ENCODE measurements at regions not wholly inside any gene's neighbourhood (a gene's known extent, or its start where the extent isn't known, plus 50 kb on each side); places are given as distances from the start of the nearest gene placed in this dataset.

- DNase-seq (ENCODE audit: low read depth) = no peak
Observed at GRCh38 chr4:95987851-95988250, 148.0 kb downstream of the PDHA2 start.

- DNase-seq (ENCODE audit: low read depth) = peak; percentile 58
Observed at GRCh38 chr4:95998311-95998710, 158.4 kb downstream of the PDHA2 start.

- no peak for DNase-seq (ENCODE audit: low read depth)
Observed at GRCh38 chr4:96003951-96004740, 164.3 kb downstream of the PDHA2 start.

GRCh38 chr4:96009427-96010119 is 169.7 kb downstream of the PDHA2 start:
- peak; percentile 46 for DNase-seq (ENCODE audit: low read depth)

GRCh38 chr4:96012687-96013086 is 172.8 kb downstream of the PDHA2 start:
- DNase-seq (ENCODE audit: low read depth) = no peak

GRCh38 chr4:96016634-96017299 is 176.9 kb downstream of the PDHA2 start:
- DNase-seq (ENCODE audit: low read depth) = peak; percentile 70

- DNase-seq (ENCODE audit: low read depth) = no peak
Observed at GRCh38 chr4:96025011-96025410, 185.1 kb downstream of the PDHA2 start.

GRCh38 chr4:96035727-96036126 is 195.8 kb downstream of the PDHA2 start:
- DNase-seq (ENCODE audit: low read depth) = peak; percentile 13

GRCh38 chr4:96036781-96037180 is 196.9 kb downstream of the PDHA2 start:
- no peak for DNase-seq (ENCODE audit: low read depth)

GRCh38 chr4:96037705-96038104 is 197.8 kb downstream of the PDHA2 start:
- no peak for DNase-seq (ENCODE audit: low read depth)

GRCh38 chr4:96039217-96039616 is 199.3 kb downstream of the PDHA2 start:
- no peak for DNase-seq (ENCODE audit: low read depth)

GRCh38 chr4:96039803-96040436 is 200.0 kb downstream of the PDHA2 start:
- DNase-seq (ENCODE audit: low read depth) = no peak

GRCh38 chr4:96044971-96045370 is 205.1 kb downstream of the PDHA2 start:
- no peak for DNase-seq (ENCODE audit: low read depth)

GRCh38 chr4:96052827-96053226 is 212.9 kb downstream of the PDHA2 start:
- no peak for DNase-seq (ENCODE audit: low read depth)

GRCh38 chr4:96056346-96056934 is 216.5 kb downstream of the PDHA2 start:
- DNase-seq (ENCODE audit: low read depth) = no peak

GRCh38 chr4:96063639-96064038 is 223.7 kb downstream of the PDHA2 start:
- DNase-seq (ENCODE audit: low read depth) = no peak

GRCh38 chr4:96073461-96073860 is 233.6 kb downstream of the PDHA2 start:
- DNase-seq (ENCODE audit: low read depth) = peak; percentile 77

- no peak for DNase-seq (ENCODE audit: low read depth)
Observed at GRCh38 chr4:96092151-96092705, 252.3 kb downstream of the PDHA2 start.

GRCh38 chr4:96093057-96093456 is 253.2 kb downstream of the PDHA2 start:
- no peak for DNase-seq (ENCODE audit: low read depth)

GRCh38 chr4:96093563-96093962 is 253.7 kb downstream of the PDHA2 start:
- no peak for DNase-seq (ENCODE audit: low read depth)

GRCh38 chr4:96094183-96094582 is 254.3 kb downstream of the PDHA2 start:
- no peak for DNase-seq (ENCODE audit: low read depth)
